ENCODE measurements at regions not wholly inside any gene's neighbourhood (a gene's known extent, or its start where the extent isn't known, plus 50 kb on each side); places are given as distances from the start of the nearest gene placed in this dataset.

GRCh38 chr9:74277532-74277931 lies 219.6 kb upstream of the RORB start:
- Histone ChIP-seq H3K9me3 (ENCODE audit: control insufficient read depth, insufficient read depth, low read length) (peaks cover 16% of the 10 kb centered on the region), H2BK15ac (ENCODE audit: low read depth, low read length) (no peak overlapping the region), H3K9ac (ENCODE audit: low read depth, low read length) (no peak overlapping the region), H3K4ac (ENCODE audit: low read depth, low read length) (no peak overlapping the region), H4K20me1 (ENCODE audit: insufficient read depth, low read length) (no peaks in the 10 kb centered on the region), H4K8ac (ENCODE audit: low read depth in 2 of 2, low read length in 2 of 2) (no peak overlapping the region), H3K4me2 (ENCODE audit: low read depth, low read length) (no peak overlapping the region), H3K27ac (ENCODE audit: insufficient read depth, low read length) (no peak overlapping the region), H3K4me3 (ENCODE audit: insufficient read depth, low read depth, low read length) (no peak overlapping the region), H2BK5ac (ENCODE audit: low read depth, low read length, poor library complexity, severe bottlenecking) (no peak overlapping the region), H3K18ac (ENCODE audit: low read depth, low read length) (no peak overlapping the region), H3K36me3 (ENCODE audit: control insufficient read depth, insufficient read depth, low read length) (no peaks in the 10 kb centered on the region), H3K27me3 (ENCODE audit: control insufficient read depth, insufficient read depth, low read length) (no peaks in the 10 kb centered on the region), H3K4me1 (ENCODE audit: control insufficient read depth, insufficient read depth, low read length) (no peaks in the 10 kb centered on the region), H4K91ac (ENCODE audit: insufficient read depth, low read depth, low read length) (no peak overlapping the region), H2AK9ac (replicated peaks; ENCODE audit: low read depth, low read length, poor library complexity) (no peak overlapping the region), H2AK5ac (ENCODE audit: low read depth, low read length) (no peak overlapping the region), H2AFZ (replicated peaks; ENCODE audit: low read length, poor library complexity) (no peak overlapping the region), H3K9me1 (ENCODE audit: insufficient read depth, low read length) (no peaks in the 10 kb centered on the region), H3K14ac (replicated peaks; ENCODE audit: low read depth, low read length) (no peak overlapping the region), H3K56ac (ENCODE audit: extremely low read depth, insufficient read depth, low read length) (no peak overlapping the region), H2BK120ac (ENCODE audit: low read depth, low read length) (no peak overlapping the region), H3K23ac (ENCODE audit: low read depth, low read length) (no peak overlapping the region), H4K5ac (ENCODE audit: low read depth, low read length) (no peak overlapping the region), H2BK20ac (ENCODE audit: low read depth, low read length) (no peak overlapping the region), H3K79me1 (ENCODE audit: low read depth in 1 of 2, low read length in 2 of 2) (no peaks in the 10 kb centered on the region)
- ATAC-seq (ENCODE audit: low read depth), result no peak
- intact Hi-C loops (cut with micrococcal nuclease), result no loop called here
- DNase-seq, result no peak
- ChIA-PET POLR2A (ENCODE audit: unreplicated experiment) (no interaction called here), CTCF (no interaction called here)
- in situ Hi-C loops (cut with MboI; ENCODE audit: low sequenced_read_pairs), result no loop called here
- dilution Hi-C loops (cut with HindIII; ENCODE audit: low sequenced_read_pairs, unreplicated experiment), result no loop called here
- WGBS, 2 experiments (ENCODE audit: extremely low coverage in 2 of 2, insufficient read length in 1 of 2), result 17% methylated on average over 1 of the region's 3 CpGs; no CpG with 5 or more reads in 1 of the 2 experiments
- BruUV-seq (replicated peaks), result no TSS peak
- no peak for TF ChIP-seq RFX5 (IDR thresholded peaks at IDR 0.05; ENCODE audit: low read depth, low read length)
- no peak for TF ChIP-seq BHLHE40 (IDR thresholded peaks at IDR 0.05; ENCODE audit: low read depth, low read length)
- TF ChIP-seq CTCF (conservative IDR thresholded peaks at IDR 0.05; ENCODE audit: low read depth, low read length), result no peak
- TF ChIP-seq MAZ (IDR thresholded peaks at IDR 0.05; ENCODE audit: borderline replicate concordance, low read depth, low read length), result no peak
- no peak for TF ChIP-seq SMC3 (IDR thresholded peaks at IDR 0.05; ENCODE audit: low read depth, low read length)
- TF ChIP-seq CHD1 (IDR thresholded peaks at IDR 0.05; ENCODE audit: low read depth, low read length), result no peak
- TF ChIP-seq NFE2L2 (IDR thresholded peaks at IDR 0.05; ENCODE audit: low read depth, low read length), result no peak
- TF ChIP-seq CEBPB (IDR thresholded peaks at IDR 0.05; ENCODE audit: low read depth, low read length), result no peak
- no peak for TF ChIP-seq RAD21 (IDR thresholded peaks at IDR 0.05; ENCODE audit: low read length)
- no peak for TF ChIP-seq MXI1 (IDR thresholded peaks at IDR 0.05; ENCODE audit: borderline replicate concordance, low read depth, low read length)
- TF ChIP-seq USF2 (IDR thresholded peaks at IDR 0.05; ENCODE audit: low read depth, low read length), result no peak
- TF ChIP-seq RCOR1 (IDR thresholded peaks at IDR 0.05; ENCODE audit: insufficient replicate concordance, low read length), result no peak
- TF ChIP-seq MAFK (IDR thresholded peaks at IDR 0.05; ENCODE audit: low read depth, low read length), result no peak
- no peak for TF ChIP-seq POLR2A (IDR thresholded peaks at IDR 0.05; ENCODE audit: low read depth, low read length)
- TF ChIP-seq ELK1 (IDR thresholded peaks at IDR 0.05; ENCODE audit: borderline replicate concordance, low read depth, low read length), result no peak
- no peak for TF ChIP-seq FOS (IDR thresholded peaks at IDR 0.05; ENCODE audit: low read depth, low read length)

Measured in IMR-90 (cell line).